NCI-H2196 (cell line): ENCODE measurements at regions not wholly inside any gene's neighbourhood (a gene's known extent, or its start where the extent isn't known, plus 50 kb on each side); places are given as distances from the start of the nearest gene placed in this dataset.
"Not testable (repeated sequence)": the region's sequence is repeated elsewhere in the genome, so short reads cannot be mapped to it uniquely, and the experiment has no call there.

Source experiments
- DNase-seq: peaks from one replicate; lab custom pipeline; 2025; ENCODE audit not compliant: unreplicated experiment; lab: John Stamatoyannopoulos, UW

- no peak for DNase-seq
Measured at GRCh38 chr18:61628085-61628484, 264.7 kb downstream of the RNF152 start.

GRCh38 chr18:61624631-61625030 lies 268.2 kb downstream of the RNF152 start:
- not testable (repeated sequence) for DNase-seq

- no peak for DNase-seq
Measured at GRCh38 chr18:61619783-61620182, 273.0 kb downstream of the RNF152 start.

GRCh38 chr18:61618816-61619215 lies 274.0 kb downstream of the RNF152 start:
- DNase-seq = no peak

- no peak for DNase-seq
Measured at GRCh38 chr18:61616111-61616610, 276.6 kb downstream of the RNF152 start.

GRCh38 chr18:61612517-61612916 lies 279.3 kb downstream of the CDH20 start:
- DNase-seq = no peak

GRCh38 chr18:61609131-61609530 lies 275.9 kb downstream of the CDH20 start:
- no peak for DNase-seq

GRCh38 chr18:61608316-61608715 lies 275.1 kb downstream of the CDH20 start:
- DNase-seq = no peak

- no peak for DNase-seq
Measured at GRCh38 chr18:61607867-61608266, 274.6 kb downstream of the CDH20 start.

- no peak for DNase-seq
Measured at GRCh38 chr18:61606759-61607158, 273.5 kb downstream of the CDH20 start.

GRCh38 chr18:61606068-61606660 lies 272.9 kb downstream of the CDH20 start:
- DNase-seq = no peak

- DNase-seq = no peak
Measured at GRCh38 chr18:61605376-61606067, 272.3 kb downstream of the CDH20 start.
